ENCODE measurements at regions not wholly inside any gene's neighbourhood (a gene's known extent, or its start where the extent isn't known, plus 50 kb on each side); places are given as distances from the start of the nearest gene placed in this dataset.

- no peak for TF ChIP-seq CTCF (IDR thresholded peaks at IDR 0.05; ENCODE audit: partially characterized antibody, unreplicated experiment)
- DNase-seq = no peak
- Mint-ChIP-seq H3K4me1 (ENCODE audit: low read depth, unreplicated experiment) (no peaks in the 10 kb centered on the region), H3K4me3 (ENCODE audit: unreplicated experiment) (no peak overlapping the region), H3K27ac (ENCODE audit: unreplicated experiment) (no peak overlapping the region), H3K36me3 (ENCODE audit: unreplicated experiment) (peaks cover 4% of the 10 kb centered on the region), H3K9me3 (ENCODE audit: unreplicated experiment) (no peaks in the 10 kb centered on the region), H3K27me3 (ENCODE audit: unreplicated experiment) (no peaks in the 10 kb centered on the region)
Observed at GRCh38 chr7:138259675-138260074, 183.4 kb downstream of the AKR1D1 start.

GRCh38 chr7:138267934-138268333, 191.7 kb downstream of the AKR1D1 start:
- no peak overlapping the region for H3K4me3 Mint-ChIP-seq (ENCODE audit: unreplicated experiment)
- no peaks in the 10 kb centered on the region for H3K27me3 Mint-ChIP-seq (ENCODE audit: unreplicated experiment)
- no peak for TF ChIP-seq CTCF (IDR thresholded peaks at IDR 0.05; ENCODE audit: partially characterized antibody, unreplicated experiment)
- H3K4me1 Mint-ChIP-seq (ENCODE audit: low read depth, unreplicated experiment) = no peaks in the 10 kb centered on the region
- H3K36me3 Mint-ChIP-seq (ENCODE audit: unreplicated experiment) = no peaks in the 10 kb centered on the region
- H3K9me3 Mint-ChIP-seq (ENCODE audit: unreplicated experiment) = no peaks in the 10 kb centered on the region
- DNase-seq = no peak
- H3K27ac Mint-ChIP-seq (ENCODE audit: unreplicated experiment) = no peak overlapping the region

- Mint-ChIP-seq H3K36me3 (ENCODE audit: unreplicated experiment) (no peaks in the 10 kb centered on the region), H3K4me3 (ENCODE audit: unreplicated experiment) (no peak overlapping the region), H3K4me1 (ENCODE audit: low read depth, unreplicated experiment) (no peaks in the 10 kb centered on the region), H3K27me3 (ENCODE audit: unreplicated experiment) (no peaks in the 10 kb centered on the region), H3K9me3 (ENCODE audit: unreplicated experiment) (no peaks in the 10 kb centered on the region), H3K27ac (ENCODE audit: unreplicated experiment) (no peak overlapping the region)
- no peak for DNase-seq
- no peak for TF ChIP-seq CTCF (IDR thresholded peaks at IDR 0.05; ENCODE audit: partially characterized antibody, unreplicated experiment)
Observed at GRCh38 chr7:138276891-138277290, 183.2 kb upstream of the TRIM24 start.

- no peak for TF ChIP-seq CTCF (IDR thresholded peaks at IDR 0.05; ENCODE audit: partially characterized antibody, unreplicated experiment)
- Mint-ChIP-seq H3K36me3 (ENCODE audit: unreplicated experiment) (no peaks in the 10 kb centered on the region), H3K4me1 (ENCODE audit: low read depth, unreplicated experiment) (no peaks in the 10 kb centered on the region), H3K9me3 (ENCODE audit: unreplicated experiment) (no peaks in the 10 kb centered on the region), H3K4me3 (ENCODE audit: unreplicated experiment) (no peak overlapping the region), H3K27ac (ENCODE audit: unreplicated experiment) (no peak overlapping the region), H3K27me3 (ENCODE audit: unreplicated experiment) (peaks cover 2% of the 10 kb centered on the region)
- no peak for DNase-seq
Observed at GRCh38 chr7:138278601-138279000, 181.5 kb upstream of the TRIM24 start.

- no peaks in the 10 kb centered on the region for H3K36me3 Mint-ChIP-seq (ENCODE audit: unreplicated experiment)
- H3K4me3 Mint-ChIP-seq (ENCODE audit: unreplicated experiment) = no peak overlapping the region
- no peaks in the 10 kb centered on the region for H3K9me3 Mint-ChIP-seq (ENCODE audit: unreplicated experiment)
- no peaks in the 10 kb centered on the region for H3K4me1 Mint-ChIP-seq (ENCODE audit: low read depth, unreplicated experiment)
- H3K27me3 Mint-ChIP-seq (ENCODE audit: unreplicated experiment) = peaks cover 3% of the 10 kb centered on the region
- DNase-seq = no peak
- H3K27ac Mint-ChIP-seq (ENCODE audit: unreplicated experiment) = no peak overlapping the region
- TF ChIP-seq CTCF (IDR thresholded peaks at IDR 0.05; ENCODE audit: partially characterized antibody, unreplicated experiment) = no peak
Observed at GRCh38 chr7:138282997-138283396, 177.1 kb upstream of the TRIM24 start.
